HUES6 (cell line): ENCODE measurements at regions not wholly inside any gene's neighbourhood (a gene's known extent, or its start where the extent isn't known, plus 50 kb on each side); places are given as distances from the start of the nearest gene placed in this dataset.

Experiments used
- H3K27ac ChIP-seq: 2 replicates; pipeline ENCODE4 v1.7.0; 2013; ENCODE audit warnings: low read depth, mild to moderate bottlenecking, low read length, inconsistent platforms
- H3K27me3 ChIP-seq: 2 replicates; pipeline ENCODE4 v1.6.1; 2013; ENCODE audit warnings: low read length; ENCODE audit not compliant: control insufficient read depth, insufficient read depth
- H3K36me3 ChIP-seq: 2 replicates; pipeline ENCODE4 v1.6.1; 2013; ENCODE audit warnings: low read length; ENCODE audit not compliant: control insufficient read depth, insufficient read depth
- H3K4me1 ChIP-seq: 2 replicates; pipeline ENCODE4 v1.6.1; 2013; ENCODE audit warnings: low read length; ENCODE audit not compliant: control insufficient read depth, insufficient read depth
- H3K4me3 ChIP-seq: 2 replicates; pipeline ENCODE4 v1.5.1; 2013; ENCODE audit warnings: low read depth, low read length
- H3K9ac ChIP-seq: one replicate; pipeline ENCODE4 v1.6.1; 2013; ENCODE audit warnings: mild to moderate bottlenecking, low read length
- H3K9me3 ChIP-seq: 2 replicates; pipeline ENCODE4 v1.6.1; 2013; ENCODE audit warnings: low read depth, low read length; ENCODE audit not compliant: control insufficient read depth, insufficient read depth

DNA sequence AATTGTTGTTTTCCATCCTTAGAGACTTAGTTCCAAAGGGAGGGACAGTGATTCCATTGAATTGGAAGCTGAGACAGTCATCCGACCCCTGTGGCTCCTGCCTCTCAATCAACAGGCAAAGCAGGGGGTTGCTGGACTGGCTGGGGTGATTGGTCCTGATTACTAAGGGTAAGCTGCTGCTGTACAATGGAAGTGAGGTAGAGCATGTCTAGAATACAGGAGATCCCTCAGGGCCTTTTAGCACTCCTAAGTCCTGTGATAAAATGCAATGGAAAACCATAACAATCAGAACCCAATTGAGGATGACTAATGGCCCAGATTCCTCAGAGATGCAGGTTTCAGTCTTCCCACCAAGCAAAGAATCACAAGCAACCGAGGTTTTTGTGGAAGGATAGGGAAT lies 127.6 kb downstream of the AASDH start:
- Histone ChIP-seq H3K27me3 (no peaks in the 10 kb centered on the region), H3K4me1 (peaks cover 6% of the 10 kb centered on the region), H3K9ac (no peak overlapping the region), H3K4me3 (no peak overlapping the region), H3K36me3 (no peaks in the 10 kb centered on the region), H3K9me3 (peaks cover 20% of the 10 kb centered on the region), H3K27ac (no peak overlapping the region)

DNA sequence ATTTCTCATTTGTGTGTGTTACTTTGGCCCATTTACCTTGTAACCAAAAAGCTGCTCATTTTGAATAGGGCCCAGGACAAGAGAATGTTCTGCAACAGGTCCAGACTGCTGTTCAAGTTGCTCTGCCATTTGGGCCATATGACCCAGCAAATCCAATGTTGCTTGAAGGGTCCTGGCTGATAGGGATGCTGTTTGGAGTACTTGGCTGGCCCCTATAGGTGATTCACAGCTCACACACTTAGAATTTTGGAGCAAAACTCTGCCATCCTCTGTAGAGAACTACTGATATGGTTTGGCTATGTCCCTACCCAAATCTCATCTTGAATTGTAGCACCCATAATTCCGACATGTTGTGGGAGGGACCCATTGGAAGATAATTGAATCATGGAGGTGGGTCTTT lies 131.5 kb downstream of the AASDH start:
- peaks cover 6% of the 10 kb centered on the region for H3K4me1 ChIP-seq
- no peaks in the 10 kb centered on the region for H3K27me3 ChIP-seq
- H3K9me3 ChIP-seq: peaks cover 13% of the 10 kb centered on the region
- H3K9ac ChIP-seq: no peak overlapping the region
- H3K27ac ChIP-seq: no peak overlapping the region
- H3K36me3 ChIP-seq: no peaks in the 10 kb centered on the region
- no peak overlapping the region for H3K4me3 ChIP-seq

DNA sequence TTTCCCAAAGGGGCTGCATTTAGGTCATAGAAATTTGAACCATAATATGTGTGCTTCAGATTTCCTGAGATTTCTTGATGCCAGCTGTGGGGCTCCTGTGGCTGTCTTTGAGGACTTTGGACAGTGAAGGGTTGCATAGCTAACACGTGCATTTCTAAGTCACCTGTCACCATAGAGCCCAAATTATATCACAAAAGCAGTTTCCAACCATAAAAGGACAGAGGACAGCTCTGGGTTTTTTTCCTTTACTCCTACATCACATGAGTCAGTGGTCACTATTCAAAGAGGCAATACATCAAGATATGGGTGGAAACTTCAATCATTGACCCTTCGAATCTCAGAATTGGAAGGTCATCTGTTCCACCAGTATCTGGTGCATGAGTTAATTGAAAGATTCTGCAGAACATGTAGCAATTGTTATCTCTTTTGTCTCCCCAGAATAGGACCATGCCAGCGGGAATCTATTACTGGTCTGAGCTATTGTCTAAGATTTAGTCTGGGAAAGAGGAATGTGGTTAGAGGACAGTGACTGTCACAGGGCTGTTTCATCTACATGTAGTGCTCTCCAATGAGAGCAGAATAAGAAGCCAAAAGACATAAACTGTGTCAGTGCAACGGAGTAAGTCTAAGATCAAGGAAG lies 133.5 kb downstream of the AASDH start:
- H3K27me3 ChIP-seq: no peaks in the 10 kb centered on the region
- H3K36me3 ChIP-seq: no peaks in the 10 kb centered on the region
- no peak overlapping the region for H3K27ac ChIP-seq
- no peaks in the 10 kb centered on the region for H3K4me1 ChIP-seq
- H3K9me3 ChIP-seq: peaks cover 13% of the 10 kb centered on the region
- no peak overlapping the region for H3K9ac ChIP-seq
- H3K4me3 ChIP-seq: no peak overlapping the region

DNA sequence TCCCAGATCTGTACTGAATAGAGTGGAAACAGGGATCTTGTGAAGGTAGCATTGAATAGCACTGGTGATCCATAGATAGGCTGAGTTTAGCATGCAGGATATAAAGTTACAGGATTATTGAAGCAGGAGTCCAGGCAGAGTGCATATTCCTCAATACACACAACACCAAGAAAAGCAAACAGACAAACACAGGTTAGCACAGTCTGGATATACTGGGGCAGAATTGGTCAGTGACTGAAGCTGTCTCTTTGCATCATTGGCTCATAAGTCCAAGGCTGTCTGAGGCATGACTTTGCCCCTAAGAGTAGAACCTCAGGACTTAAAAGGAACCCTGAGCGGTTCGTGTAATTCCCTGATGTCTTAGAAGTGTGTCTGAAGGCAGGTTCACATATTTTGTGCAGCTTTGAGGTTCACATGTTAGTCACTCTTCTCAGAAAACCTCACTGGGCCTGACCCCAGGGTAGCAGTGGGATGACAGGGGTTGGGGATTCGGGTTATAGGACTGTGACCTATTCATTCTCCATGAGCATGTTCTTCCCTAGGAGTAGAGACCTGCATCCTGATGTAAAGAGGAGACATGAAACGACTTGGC lies 134.6 kb downstream of the AASDH start:
- H3K4me3 ChIP-seq: no peak overlapping the region
- H3K36me3 ChIP-seq: no peaks in the 10 kb centered on the region
- H3K9ac ChIP-seq: no peak overlapping the region
- no peak overlapping the region for H3K27ac ChIP-seq
- no peaks in the 10 kb centered on the region for H3K4me1 ChIP-seq
- H3K27me3 ChIP-seq: no peaks in the 10 kb centered on the region
- H3K9me3 ChIP-seq: peaks cover 13% of the 10 kb centered on the region

DNA sequence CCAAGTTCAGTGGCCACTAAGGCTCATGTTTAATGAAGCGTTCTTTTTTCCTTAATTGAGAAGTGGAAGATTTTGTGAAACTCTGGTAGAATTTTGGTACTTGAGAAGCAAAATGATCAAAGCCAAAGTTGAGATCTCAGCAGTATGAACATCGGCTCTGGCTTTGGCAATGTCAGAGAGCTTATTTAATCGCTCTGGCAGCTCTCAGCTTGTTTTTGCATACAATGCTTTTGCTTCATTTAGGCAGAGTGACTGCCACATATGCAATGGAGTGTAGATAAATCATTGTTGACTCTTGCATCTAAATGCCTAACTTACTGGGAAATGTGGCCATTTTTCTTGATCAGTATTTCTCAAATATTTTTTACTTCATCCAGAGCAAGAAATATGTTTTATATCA lies 135.7 kb downstream of the AASDH start:
- H3K36me3 ChIP-seq: no peaks in the 10 kb centered on the region
- H3K27me3 ChIP-seq: no peaks in the 10 kb centered on the region
- H3K9ac ChIP-seq: no peak overlapping the region
- H3K4me3 ChIP-seq: no peak overlapping the region
- no peaks in the 10 kb centered on the region for H3K4me1 ChIP-seq
- H3K9me3 ChIP-seq: peaks cover 10% of the 10 kb centered on the region
- H3K27ac ChIP-seq: no peak overlapping the region

DNA sequence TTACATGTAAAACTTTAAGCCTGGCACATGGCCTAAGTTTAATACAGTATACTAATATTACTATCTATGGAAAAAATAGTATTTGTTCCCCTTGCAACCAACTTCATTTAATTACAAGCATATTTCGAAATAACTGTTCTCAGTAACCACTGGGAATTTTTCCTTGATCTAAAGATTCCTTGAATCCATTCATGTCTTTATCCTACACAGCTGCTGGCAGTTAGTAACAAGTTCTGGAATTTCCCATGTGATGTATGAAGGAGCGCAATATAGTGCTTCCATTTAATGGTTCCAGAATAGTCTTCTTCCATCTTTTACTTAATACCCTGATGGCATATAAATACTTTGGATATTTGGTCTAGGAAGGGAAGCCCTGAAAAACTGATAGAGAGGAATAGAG lies 136.5 kb downstream of the AASDH start:
- Histone ChIP-seq H3K9ac (no peak overlapping the region), H3K4me1 (peaks cover 6% of the 10 kb centered on the region; the same call in 1 of the 2 replicates), H3K9me3 (peaks cover 4% of the 10 kb centered on the region), H3K36me3 (no peaks in the 10 kb centered on the region), H3K27ac (no peak overlapping the region), H3K27me3 (no peaks in the 10 kb centered on the region), H3K4me3 (no peak overlapping the region)

DNA sequence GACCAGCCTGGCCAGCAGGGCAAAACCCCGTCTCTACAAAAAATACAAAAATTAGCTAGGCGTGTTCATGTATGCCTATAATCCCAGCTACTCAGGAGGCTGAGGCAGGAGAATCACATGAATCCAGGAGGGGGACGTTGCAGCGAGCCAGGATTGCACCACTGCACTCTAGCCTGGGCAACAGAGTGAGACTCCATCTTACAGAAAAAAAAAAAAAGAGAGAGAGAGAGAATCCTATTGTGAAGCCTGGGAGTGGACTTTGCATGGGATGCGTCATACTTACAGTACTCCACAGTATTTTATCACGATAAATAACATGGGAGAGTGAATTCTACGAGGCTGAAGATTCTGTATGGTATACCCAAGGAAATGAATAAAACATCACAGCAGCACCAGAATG lies 139.6 kb downstream of the AASDH start:
- Histone ChIP-seq H3K4me3 (no peak overlapping the region), H3K27me3 (no peaks in the 10 kb centered on the region), H3K36me3 (no peaks in the 10 kb centered on the region), H3K4me1 (peaks cover 10% of the 10 kb centered on the region; the same call in 1 of the 2 replicates), H3K9me3 (no peaks in the 10 kb centered on the region), H3K9ac (no peak overlapping the region), H3K27ac (no peak overlapping the region)

DNA sequence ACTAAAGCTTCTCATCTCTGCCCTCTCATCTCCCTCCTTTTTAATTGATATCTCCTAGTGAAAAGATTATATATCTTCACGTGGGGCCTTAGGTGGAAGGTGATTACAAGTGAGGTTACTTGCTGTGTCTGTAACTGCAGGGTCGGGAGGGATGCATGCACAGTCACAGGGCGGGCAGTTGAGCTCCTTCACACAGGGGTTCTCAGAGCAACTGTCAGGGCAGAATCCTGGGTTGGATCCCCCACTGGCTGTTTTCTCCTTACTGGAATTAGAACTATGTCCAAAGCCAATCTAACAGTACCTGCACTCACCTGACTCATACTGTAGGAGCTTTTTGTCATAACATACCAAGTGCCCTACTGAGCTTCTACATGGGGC lies 141.1 kb downstream of the AASDH start:
- Histone ChIP-seq H3K27ac (no peak overlapping the region), H3K27me3 (no peaks in the 10 kb centered on the region), H3K4me3 (no peak overlapping the region), H3K36me3 (no peaks in the 10 kb centered on the region), H3K9me3 (no peaks in the 10 kb centered on the region), H3K9ac (no peak overlapping the region), H3K4me1 (peaks cover 10% of the 10 kb centered on the region; the same call in 1 of the 2 replicates)

DNA sequence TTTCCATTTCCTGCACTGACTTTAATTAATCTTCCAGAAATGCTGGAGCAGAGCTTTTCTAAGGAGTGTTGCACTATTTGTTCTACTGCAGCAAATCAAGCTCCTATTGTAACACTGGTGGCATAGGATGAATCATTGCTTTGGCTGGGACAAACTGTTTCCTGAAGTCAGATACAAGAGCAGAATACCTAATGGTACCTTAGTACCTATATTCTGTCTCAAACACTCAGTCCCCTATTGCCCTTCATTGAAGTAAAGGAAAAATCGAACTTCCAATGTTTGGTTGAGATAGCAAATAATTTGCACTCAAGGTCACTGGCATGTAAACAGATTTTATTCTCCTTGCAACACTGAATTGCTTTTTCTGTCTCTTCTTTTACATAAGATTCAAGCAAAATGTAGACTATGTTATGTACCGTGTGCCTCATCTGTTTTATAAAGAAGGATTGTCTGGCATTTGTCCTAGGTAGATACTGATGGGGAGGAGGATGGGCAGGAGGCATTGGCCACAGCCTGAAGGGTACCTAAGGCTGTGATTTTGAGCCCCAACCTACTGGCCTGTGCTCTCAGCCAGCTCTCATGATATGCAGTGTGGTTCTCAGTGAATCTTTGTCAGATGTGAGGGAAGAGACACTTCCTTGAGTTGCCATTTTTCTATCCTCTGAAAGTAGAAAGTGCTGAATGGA lies 141.6 kb downstream of the AASDH start:
- Histone ChIP-seq H3K27me3 (no peaks in the 10 kb centered on the region), H3K4me1 (peaks cover 10% of the 10 kb centered on the region; the same call in 1 of the 2 replicates), H3K27ac (no peak overlapping the region), H3K9me3 (no peaks in the 10 kb centered on the region), H3K9ac (no peak overlapping the region), H3K36me3 (no peaks in the 10 kb centered on the region), H3K4me3 (no peak overlapping the region)

DNA sequence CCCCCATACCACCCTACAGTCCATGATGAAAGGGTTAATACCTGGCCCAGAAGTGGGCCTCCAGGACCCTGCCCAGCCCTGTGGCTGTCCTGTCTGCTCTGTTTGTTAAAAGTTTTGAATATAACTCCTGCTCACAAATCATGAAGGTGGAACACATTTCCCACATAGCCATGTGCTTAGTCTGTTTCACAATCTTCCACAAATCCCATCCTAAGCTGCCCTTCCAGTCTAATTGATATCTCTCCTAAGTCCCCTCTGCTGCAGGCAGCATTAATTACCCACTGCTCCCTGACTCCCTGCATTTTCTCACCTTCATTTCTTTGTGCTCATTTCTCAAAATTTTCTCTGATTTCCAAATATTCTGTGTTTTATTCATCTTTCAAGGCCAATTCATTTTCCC lies 142.6 kb downstream of the AASDH start:
- Histone ChIP-seq H3K4me3 (no peak overlapping the region), H3K27ac (no peak overlapping the region), H3K9me3 (no peaks in the 10 kb centered on the region), H3K27me3 (no peaks in the 10 kb centered on the region), H3K4me1 (peaks cover 10% of the 10 kb centered on the region; the same call in 1 of the 2 replicates), H3K36me3 (no peaks in the 10 kb centered on the region), H3K9ac (no peak overlapping the region)

DNA sequence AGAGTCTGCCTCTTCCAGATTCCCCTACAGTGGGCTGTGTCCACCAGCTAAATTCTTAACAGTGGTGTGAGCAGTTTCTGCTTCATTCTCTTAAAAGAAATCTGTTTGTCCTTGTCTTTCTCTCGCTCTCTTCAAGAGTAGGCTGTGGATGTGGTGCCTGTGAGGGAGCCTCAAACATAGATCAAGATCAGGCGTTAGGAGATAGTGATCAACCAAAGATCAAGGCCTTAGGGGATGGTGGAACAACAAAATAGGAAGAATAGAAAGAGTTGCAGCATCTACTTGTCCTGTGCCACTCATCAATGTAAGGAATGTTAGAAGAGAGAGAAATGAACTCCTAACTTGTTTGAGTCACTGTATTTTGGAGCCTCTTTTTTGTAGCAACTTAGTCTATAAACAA lies 144.2 kb downstream of the AASDH start:
- Histone ChIP-seq H3K4me1 (peaks cover 10% of the 10 kb centered on the region; the same call in 1 of the 2 replicates), H3K27ac (no peak overlapping the region), H3K9ac (no peak overlapping the region), H3K36me3 (no peaks in the 10 kb centered on the region), H3K9me3 (no peaks in the 10 kb centered on the region), H3K4me3 (no peak overlapping the region), H3K27me3 (no peaks in the 10 kb centered on the region)
